ENCODE measurements at regions not wholly inside any gene's neighbourhood (a gene's known extent, or its start where the extent isn't known, plus 50 kb on each side); places are given as distances from the start of the nearest gene placed in this dataset.

DNA sequence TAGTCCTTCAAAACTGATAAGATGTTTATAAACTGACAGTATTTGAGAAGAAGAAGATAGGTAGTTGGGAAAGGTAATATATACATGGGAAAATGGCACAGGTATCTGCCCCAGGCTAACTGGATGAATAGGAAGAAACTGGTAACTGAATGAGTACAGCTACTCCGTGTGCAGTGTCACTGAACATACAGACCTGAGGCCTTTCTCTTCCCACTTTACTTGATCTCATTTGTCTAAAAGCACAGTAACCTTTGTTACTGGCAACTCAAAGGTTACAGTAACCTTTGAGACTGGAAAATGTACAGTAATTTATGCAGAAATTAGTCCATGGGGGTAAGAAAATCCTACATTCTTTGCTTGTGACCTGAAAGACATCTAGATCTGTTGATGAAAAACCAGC is 735.0 kb upstream of the RIOK2 start (continued):
- TF ChIP-seq ZNF274 (IDR thresholded peaks at IDR 0.05; ENCODE audit: borderline replicate concordance, extremely low read depth, low read length), result no peak
- TF ChIP-seq KDM4A (IDR thresholded peaks at IDR 0.05; ENCODE audit: low read depth, low read length, severe bottlenecking), result no peak
- no peak for TF ChIP-seq CBX5 (IDR thresholded peaks at IDR 0.05; ENCODE audit: low read depth, low read length)
- TF ChIP-seq, protein P1, sequence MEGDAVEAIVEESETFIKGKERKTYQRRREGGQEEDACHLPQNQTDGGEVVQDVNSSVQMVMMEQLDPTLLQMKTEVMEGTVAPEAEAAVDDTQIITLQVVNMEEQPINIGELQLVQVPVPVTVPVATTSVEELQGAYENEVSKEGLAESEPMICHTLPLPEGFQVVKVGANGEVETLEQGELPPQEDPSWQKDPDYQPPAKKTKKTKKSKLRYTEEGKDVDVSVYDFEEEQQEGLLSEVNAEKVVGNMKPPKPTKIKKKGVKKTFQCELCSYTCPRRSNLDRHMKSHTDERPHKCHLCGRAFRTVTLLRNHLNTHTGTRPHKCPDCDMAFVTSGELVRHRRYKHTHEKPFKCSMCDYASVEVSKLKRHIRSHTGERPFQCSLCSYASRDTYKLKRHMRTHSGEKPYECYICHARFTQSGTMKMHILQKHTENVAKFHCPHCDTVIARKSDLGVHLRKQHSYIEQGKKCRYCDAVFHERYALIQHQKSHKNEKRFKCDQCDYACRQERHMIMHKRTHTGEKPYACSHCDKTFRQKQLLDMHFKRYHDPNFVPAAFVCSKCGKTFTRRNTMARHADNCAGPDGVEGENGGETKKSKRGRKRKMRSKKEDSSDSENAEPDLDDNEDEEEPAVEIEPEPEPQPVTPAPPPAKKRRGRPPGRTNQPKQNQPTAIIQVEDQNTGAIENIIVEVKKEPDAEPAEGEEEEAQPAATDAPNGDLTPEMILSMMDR (IDR thresholded peaks at IDR 0.05; ENCODE audit: control extremely low read depth in 1 of 3, insufficient read depth in 1 of 3, low read depth in 1 of 3, low read length in 3 of 3), result no peak
- TF ChIP-seq CREB1 (IDR thresholded peaks at IDR 0.05), result no peak
- TF ChIP-seq GTF2F1 (IDR thresholded peaks at IDR 0.05; ENCODE audit: borderline replicate concordance, low read depth, low read length), result no peak

Measured in H1 (cell line).